HG02970 (cell line): ENCODE measurements at regions not wholly inside any gene's neighbourhood (a gene's known extent, or its start where the extent isn't known, plus 50 kb on each side); places are given as distances from the start of the nearest gene placed in this dataset.

Experiments
- ATAC-seq: cut with Tn5 transposase; IDR thresholded peaks from one replicate; pipeline ENCODE4 v1.9.1; 2021; ENCODE audit warnings: mild to moderate bottlenecking, moderate library complexity, moderate number of reproducible peaks; ENCODE audit not compliant: unreplicated experiment, low FRiP score

DNA sequence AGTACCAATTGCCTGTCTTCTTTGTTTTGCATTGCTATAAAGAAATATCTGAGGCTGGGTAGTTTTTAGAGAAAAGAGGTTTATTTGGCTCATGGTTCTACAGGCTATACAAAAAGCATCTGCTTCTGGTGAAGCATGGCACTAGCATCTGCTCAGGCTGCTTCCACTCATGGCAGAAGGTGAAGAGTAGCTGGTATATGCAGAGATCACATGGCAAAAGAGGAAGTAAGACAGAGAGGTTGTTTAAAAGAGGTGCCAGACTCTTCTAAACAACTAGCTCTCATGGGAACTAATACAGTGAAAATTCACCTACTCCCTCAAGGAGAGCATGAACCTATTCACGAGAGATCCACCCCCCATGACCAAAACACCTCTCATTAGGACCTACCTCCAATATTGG is 56.7 kb upstream of the GUCA2B start:
- no peak for ATAC-seq

DNA sequence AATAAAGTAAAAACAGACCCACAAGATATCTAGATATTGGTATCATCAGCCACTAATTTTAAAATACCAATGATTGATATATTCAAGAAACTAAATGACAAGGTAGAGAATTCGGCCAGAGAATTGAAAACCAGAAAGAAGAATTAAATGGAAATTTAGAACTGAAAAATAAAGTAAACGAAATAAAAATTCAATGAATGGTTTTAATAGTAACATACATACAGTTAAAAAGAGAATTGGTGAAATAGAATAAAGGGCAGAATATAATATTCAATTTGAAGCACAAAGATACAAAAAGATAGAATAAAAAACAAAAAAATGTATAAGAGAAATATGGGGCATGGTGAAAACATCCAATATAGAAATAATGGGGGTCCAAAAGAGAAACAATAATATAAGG is 64.0 kb upstream of the GUCA2B start:
- no peak for ATAC-seq

DNA sequence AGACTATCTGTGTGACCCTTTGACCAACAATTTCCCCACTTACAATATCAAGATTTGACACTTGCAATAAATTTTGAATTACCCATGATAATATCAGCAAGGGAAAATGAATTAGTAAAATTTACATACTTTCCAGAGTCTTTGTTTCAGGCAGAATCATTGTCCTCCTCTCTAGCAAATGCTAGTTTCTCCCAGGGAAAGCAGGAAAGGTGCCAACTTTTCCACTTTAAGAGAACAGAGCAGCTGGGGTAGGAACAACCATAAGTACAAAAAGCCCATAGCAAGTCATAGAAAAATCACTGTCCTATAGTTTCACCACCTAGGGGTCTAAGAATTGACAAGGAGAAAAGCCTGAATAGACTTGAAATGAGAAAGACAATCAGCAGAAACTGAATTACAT is 67.1 kb upstream of the GUCA2B start:
- ATAC-seq, result no peak

- ATAC-seq, result no peak
These were observed 67.6 kb upstream of the GUCA2B start for GRCh38 chr1:42085596-42085995.

- no peak for ATAC-seq
These were observed 71.7 kb upstream of the GUCA2B start for GRCh38 chr1:42081475-42081874.

- ATAC-seq, result no peak
These were observed 78.0 kb upstream of the GUCA2B start for GRCh38 chr1:42075179-42075578.

GRCh38 chr1:42070996-42071395 is 82.2 kb upstream of the GUCA2B start:
- no peak for ATAC-seq

DNA sequence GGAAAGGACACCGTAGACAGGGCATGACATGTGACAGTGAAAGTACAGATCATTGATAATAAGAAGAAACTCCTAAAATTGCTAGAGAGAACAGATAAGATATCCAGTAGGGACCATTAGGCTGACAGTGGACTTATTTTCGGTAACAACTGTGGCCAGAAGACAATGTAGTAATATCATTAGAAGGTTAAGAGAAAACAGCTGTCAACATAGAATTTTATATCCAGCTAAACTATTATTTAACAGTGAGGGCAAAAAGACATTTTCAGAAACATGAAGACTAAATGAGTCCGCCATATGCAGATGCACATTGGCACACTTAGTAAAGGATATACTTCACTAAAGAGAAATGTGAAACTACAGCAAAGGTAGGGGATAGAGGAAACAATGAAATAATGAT is 95.4 kb upstream of the GUCA2B start:
- ATAC-seq, result no peak

GRCh38 chr1:42056460-42056859 is 96.8 kb upstream of the GUCA2B start:
- ATAC-seq, result no peak

DNA sequence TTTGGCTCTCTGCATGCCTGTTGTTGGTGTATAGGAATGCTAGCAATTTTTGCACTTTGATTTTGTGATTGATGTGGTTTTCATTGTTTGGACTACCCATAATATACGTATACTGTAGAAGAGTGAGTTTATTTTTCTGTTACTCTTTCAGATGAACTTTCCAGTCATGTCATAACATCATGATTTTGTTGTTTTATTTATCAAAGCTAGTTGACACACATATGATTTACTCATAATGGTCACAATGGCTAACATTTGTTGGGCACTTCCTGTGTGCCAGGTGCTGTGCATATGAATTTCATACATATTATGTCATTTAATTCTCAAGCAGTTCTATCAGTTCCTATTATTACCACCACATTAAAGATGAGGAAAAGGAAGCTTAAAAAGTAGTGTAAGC is 98.1 kb upstream of the GUCA2B start:
- no peak for ATAC-seq

GRCh38 chr1:42052072-42052699 is 101.0 kb upstream of the GUCA2B start:
- no peak for ATAC-seq

DNA sequence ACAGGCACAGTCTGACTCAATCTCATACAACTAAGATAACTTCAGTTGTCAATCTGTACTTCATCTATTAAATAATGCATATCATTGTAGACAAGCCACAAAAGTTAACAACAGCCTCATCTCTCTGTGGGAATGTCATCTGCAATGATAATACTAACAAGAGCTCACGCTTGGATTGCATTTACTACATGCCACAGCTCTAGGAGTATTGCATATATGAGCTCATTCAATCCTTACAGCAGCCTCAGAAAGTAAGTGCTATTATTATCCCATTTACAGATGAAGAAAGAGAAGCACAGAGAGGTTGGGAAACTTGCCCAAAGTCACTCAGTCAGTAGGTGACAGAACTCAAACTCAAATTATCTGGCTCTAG is 105.7 kb upstream of the GUCA2B start:
- no peak for ATAC-seq

- ATAC-seq, result no peak
These were observed 106.3 kb upstream of the GUCA2B start for GRCh38 chr1:42046761-42047507.

DNA sequence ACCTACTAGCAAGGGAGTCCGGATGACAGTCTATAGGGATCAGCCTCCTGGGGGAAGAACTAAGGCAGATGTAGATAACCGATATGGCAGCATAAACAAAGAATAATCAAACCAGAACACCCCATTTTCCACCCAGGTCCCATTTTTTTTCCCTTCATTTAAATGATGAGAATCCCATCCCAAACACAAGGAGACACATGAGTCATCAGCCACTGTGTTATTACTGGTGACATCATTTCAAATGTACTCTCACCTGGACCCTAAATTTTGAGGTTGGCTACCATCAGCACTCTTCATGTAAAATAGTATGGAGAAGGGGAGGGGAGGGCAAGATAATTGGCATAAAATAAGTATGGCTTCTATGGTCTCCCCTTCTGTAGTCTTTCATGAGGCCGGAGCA is 108.9 kb upstream of the GUCA2B start:
- ATAC-seq, result no peak

GRCh38 chr1:42043811-42044210 is 109.4 kb upstream of the GUCA2B start:
- ATAC-seq, result no peak

- ATAC-seq, result no peak
These were observed 110.0 kb upstream of the GUCA2B start for GRCh38 chr1:42043182-42043581.

DNA sequence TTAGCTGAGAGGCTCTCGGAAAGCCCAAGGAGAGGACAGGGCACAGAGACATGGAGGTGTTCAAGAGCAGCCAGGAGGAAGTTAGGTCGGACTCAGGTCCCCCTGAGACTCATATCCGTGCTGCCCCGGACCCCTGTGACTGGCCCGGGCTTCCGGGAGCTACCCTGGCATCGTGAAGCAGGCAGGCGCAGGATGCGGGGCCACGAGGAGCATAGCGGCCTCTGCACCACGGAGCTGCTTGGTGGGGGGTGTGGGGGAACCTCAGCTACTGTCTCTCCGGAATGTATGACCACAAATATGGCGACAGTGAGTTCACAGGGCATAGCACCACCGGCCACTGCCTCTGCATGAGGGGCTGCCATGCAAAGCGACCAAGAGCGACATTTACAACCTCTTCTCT is 112.2 kb upstream of the GUCA2B start:
- ATAC-seq, result no peak

DNA sequence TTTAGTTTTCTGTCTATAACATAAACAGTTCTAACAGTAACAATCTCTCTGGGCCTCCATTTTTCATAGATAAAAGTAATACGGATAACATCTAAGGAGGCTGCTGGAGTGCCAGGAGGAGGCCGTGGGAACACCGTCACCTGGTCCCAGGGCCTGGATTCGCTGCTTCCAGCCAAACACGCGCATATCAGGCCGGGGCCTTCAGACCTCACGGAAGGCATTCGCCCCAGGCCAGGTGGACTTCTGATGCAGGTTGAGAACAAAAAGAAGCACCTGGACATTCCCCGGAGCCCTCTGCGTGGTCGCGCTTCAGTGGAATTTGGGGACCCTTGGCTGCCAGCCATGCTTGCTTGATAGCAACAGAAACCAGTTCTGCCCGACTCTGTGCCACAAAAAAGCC is 113.1 kb upstream of the GUCA2B start:
- ATAC-seq, result no peak

GRCh38 chr1:42038261-42038660 is 114.9 kb upstream of the GUCA2B start:
- no peak for ATAC-seq

DNA sequence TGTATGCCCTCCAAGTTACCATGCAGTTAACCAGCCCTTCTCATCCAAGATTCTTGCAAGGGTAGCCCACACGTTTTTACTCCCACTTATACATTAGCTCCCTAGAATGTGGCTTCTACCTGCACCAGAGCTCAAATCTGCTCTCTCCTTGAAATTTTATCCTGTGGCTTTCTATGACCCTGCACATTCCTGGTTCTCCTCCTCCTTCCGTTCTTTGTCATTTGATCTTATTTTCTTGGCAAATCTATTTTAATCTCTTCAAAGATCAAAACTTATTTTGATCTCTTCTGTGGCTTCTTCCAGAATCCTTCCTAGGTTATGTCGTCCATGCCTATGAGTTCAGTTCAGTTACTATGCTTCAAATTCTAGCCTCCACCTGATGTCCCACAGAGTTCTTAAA is 115.6 kb upstream of the GUCA2B start:
- ATAC-seq, result no peak

DNA sequence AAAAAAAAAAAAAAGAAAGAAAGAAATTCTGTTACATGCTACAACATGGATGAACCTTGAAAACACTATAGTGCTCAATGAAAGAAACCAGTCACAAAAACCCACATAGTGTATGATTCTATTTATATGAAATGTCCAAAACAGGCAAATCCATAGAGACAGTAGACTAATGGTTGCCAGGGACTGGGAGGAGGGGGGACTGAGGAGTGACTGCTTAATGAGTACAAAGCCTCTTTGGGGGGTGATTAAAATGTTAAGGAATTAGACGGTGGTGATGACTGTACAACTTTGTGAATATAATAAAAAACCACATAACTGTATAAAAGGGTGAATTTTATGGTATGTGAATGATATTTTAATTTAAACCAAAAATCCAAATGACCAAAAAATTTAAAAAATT is 116.0 kb upstream of the GUCA2B start:
- no peak for ATAC-seq

GRCh38 chr1:42035830-42036604 is 117.2 kb upstream of the GUCA2B start:
- ATAC-seq, result peak; percentile 97
